Ishikawa (cell line): ENCODE measurements at regions not wholly inside any gene's neighbourhood (a gene's known extent, or its start where the extent isn't known, plus 50 kb on each side); places are given as distances from the start of the nearest gene placed in this dataset.

Experiments
- CEBPB ChIP-seq: IDR thresholded peaks from 2 replicates; pipeline ENCODE4 v1.6.1; 2012
- CREB1 ChIP-seq: IDR thresholded peaks from 2 replicates; pipeline ENCODE4 v1.6.1; 2012; ENCODE audit warnings: low read depth
- EGR1 ChIP-seq: IDR thresholded peaks from 2 replicates; pipeline ENCODE4 v1.6.1; 2012
- EP300 ChIP-seq: IDR thresholded peaks from 2 replicates; pipeline ENCODE4 v1.6.1; 2012; ENCODE audit warnings: borderline replicate concordance
- NFIC ChIP-seq: IDR thresholded peaks from 2 replicates; pipeline ENCODE4 v1.6.1; 2012
- TAF1 ChIP-seq: IDR thresholded peaks from 2 replicates; pipeline ENCODE4 v1.6.1; 2012; ENCODE audit warnings: low read depth, mild to moderate bottlenecking
- TCF12 ChIP-seq: IDR thresholded peaks from 2 replicates; pipeline ENCODE4 v1.6.1; 2012; ENCODE audit warnings: low read depth
- TEAD4 ChIP-seq: IDR thresholded peaks from 2 replicates; pipeline ENCODE4 v1.6.1; 2012
- YY1 ChIP-seq: IDR thresholded peaks from 2 replicates; pipeline ENCODE4 v1.6.1; 2012; ENCODE audit warnings: low read depth
- ZBTB7A ChIP-seq: IDR thresholded peaks from 2 replicates; pipeline ENCODE4 v1.6.1; 2012; ENCODE audit warnings: low read depth
- TF ChIP-seq, protein P1 (sequence below): IDR thresholded peaks from 2 replicates; pipeline ENCODE4 v1.6.1; 2012
- TF ChIP-seq, protein P2 (sequence below): IDR thresholded peaks from 2 replicates; pipeline ENCODE4 v1.6.1; 2012; ENCODE audit warnings: low read depth, mild to moderate bottlenecking
- TF ChIP-seq, protein P3 (sequence below): IDR thresholded peaks from 2 replicates; pipeline ENCODE4 v1.6.1; 2012

DNA sequence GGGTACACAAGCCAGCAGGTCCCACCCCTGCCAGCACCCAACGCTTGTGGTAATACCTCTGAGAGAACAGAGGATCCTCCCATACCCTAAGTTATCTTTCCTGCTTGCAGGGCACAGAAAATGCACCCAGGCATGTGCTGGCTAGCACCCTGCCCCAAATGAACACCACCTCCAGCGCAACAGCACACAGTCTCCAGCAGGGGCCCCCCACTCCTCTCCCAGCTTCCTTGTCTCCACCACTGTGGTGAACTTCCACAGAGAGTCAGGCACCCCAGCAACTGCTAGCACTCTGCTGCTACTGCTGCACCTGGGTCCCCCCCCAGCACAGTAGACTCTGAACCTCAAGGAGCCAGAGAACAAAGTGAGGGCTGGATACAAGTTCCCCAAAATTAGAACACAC is 216.8 kb upstream of the CNTNAP5 start:
- TF ChIP-seq TEAD4 (no peak), ZBTB7A (no peak), YY1 (no peak), EP300 (no peak), TCF12 (no peak), TAF1 (no peak), NFIC (no peak), CEBPB (no peak), EGR1 (no peak), CREB1 (no peak)
- TF ChIP-seq, protein P1, sequence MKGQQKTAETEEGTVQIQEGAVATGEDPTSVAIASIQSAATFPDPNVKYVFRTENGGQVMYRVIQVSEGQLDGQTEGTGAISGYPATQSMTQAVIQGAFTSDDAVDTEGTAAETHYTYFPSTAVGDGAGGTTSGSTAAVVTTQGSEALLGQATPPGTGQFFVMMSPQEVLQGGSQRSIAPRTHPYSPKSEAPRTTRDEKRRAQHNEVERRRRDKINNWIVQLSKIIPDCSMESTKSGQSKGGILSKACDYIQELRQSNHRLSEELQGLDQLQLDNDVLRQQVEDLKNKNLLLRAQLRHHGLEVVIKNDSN: no peak
- TF ChIP-seq, protein P2, sequence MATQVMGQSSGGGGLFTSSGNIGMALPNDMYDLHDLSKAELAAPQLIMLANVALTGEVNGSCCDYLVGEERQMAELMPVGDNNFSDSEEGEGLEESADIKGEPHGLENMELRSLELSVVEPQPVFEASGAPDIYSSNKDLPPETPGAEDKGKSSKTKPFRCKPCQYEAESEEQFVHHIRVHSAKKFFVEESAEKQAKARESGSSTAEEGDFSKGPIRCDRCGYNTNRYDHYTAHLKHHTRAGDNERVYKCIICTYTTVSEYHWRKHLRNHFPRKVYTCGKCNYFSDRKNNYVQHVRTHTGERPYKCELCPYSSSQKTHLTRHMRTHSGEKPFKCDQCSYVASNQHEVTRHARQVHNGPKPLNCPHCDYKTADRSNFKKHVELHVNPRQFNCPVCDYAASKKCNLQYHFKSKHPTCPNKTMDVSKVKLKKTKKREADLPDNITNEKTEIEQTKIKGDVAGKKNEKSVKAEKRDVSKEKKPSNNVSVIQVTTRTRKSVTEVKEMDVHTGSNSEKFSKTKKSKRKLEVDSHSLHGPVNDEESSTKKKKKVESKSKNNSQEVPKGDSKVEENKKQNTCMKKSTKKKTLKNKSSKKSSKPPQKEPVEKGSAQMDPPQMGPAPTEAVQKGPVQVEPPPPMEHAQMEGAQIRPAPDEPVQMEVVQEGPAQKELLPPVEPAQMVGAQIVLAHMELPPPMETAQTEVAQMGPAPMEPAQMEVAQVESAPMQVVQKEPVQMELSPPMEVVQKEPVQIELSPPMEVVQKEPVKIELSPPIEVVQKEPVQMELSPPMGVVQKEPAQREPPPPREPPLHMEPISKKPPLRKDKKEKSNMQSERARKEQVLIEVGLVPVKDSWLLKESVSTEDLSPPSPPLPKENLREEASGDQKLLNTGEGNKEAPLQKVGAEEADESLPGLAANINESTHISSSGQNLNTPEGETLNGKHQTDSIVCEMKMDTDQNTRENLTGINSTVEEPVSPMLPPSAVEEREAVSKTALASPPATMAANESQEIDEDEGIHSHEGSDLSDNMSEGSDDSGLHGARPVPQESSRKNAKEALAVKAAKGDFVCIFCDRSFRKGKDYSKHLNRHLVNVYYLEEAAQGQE: no peak
- TF ChIP-seq, protein P3, sequence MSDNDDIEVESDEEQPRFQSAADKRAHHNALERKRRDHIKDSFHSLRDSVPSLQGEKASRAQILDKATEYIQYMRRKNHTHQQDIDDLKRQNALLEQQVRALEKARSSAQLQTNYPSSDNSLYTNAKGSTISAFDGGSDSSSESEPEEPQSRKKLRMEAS: no peak
